Chondrocyte (in vitro differentiated cells): ENCODE measurements at regions not wholly inside any gene's neighbourhood (a gene's known extent, or its start where the extent isn't known, plus 50 kb on each side); places are given as distances from the start of the nearest gene placed in this dataset.
A peak's percentile ranks its signal among the peaks of the same experiment; 100 is the strongest.

Experiments used
- DNase-seq: peaks from one replicate; pipeline ENCODE4 v3.0.0; 2021; ENCODE audit warnings: mixed read lengths, low spot score
- H3K27ac Mint-ChIP-seq: one replicate; pipeline ENCODE4 v1.8.0; 2021; ENCODE audit warnings: mild to moderate bottlenecking, moderate library complexity, mixed read lengths; ENCODE audit not compliant: unreplicated experiment
- H3K27me3 Mint-ChIP-seq: 2 replicates; pipeline ENCODE4 v1.8.0; 2021; ENCODE audit warnings: low read depth, mixed read lengths
- H3K36me3 Mint-ChIP-seq: 2 replicates; pipeline ENCODE4 v1.8.0; 2021; ENCODE audit warnings: low read depth, mixed read lengths
- H3K4me1 Mint-ChIP-seq: 2 replicates; pipeline ENCODE4 v1.8.0; 2021; ENCODE audit warnings: low read depth, mild to moderate bottlenecking, mixed read lengths
- H3K4me3 Mint-ChIP-seq: one replicate; pipeline ENCODE4 v1.8.0; 2021; ENCODE audit warnings: mild to moderate bottlenecking, moderate library complexity, mixed read lengths; ENCODE audit not compliant: unreplicated experiment
- H3K9me3 Mint-ChIP-seq: 2 replicates; pipeline ENCODE4 v1.8.0; 2021; ENCODE audit warnings: low read depth, mixed read lengths
- TF ChIP-seq, protein P1 (sequence below): fragments of 200-600 bp; sonication (generic); IDR thresholded peaks from 2 replicates; pipeline ENCODE4 v1.5.0; 2021; ENCODE audit warnings: antibody characterized with exemption, mild to moderate bottlenecking, moderate library complexity

DNA sequence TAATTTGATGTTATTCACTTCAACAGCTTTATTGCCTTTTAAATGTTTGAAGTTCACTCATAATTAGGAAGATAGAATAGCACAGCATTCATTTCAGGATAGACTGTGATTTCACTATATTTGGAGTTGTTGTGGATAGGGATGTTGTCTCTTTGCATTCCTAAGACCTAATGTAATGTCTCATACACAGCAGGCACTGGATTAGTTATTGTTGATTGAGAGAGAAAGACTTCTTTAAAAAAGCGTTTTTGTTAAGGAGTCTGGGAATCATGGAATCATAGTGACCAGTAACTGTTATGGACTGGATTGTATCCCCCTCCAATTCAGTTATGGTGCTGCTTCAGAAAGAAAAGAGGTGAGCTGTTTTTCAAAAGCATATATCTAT lies 122.0 kb downstream of the USP22 start:
- Mint-ChIP-seq H3K36me3 (peaks cover 6% of the 10 kb centered on the region), H3K4me1 (peaks cover 65% of the 10 kb centered on the region), H3K9me3 (no peaks in the 10 kb centered on the region), H3K27ac (peak overlapping the region; percentile 93), H3K27me3 (no peaks in the 10 kb centered on the region), H3K4me3 (peak overlapping the region; percentile 38)
- no peak for DNase-seq
- TF ChIP-seq, protein P1, sequence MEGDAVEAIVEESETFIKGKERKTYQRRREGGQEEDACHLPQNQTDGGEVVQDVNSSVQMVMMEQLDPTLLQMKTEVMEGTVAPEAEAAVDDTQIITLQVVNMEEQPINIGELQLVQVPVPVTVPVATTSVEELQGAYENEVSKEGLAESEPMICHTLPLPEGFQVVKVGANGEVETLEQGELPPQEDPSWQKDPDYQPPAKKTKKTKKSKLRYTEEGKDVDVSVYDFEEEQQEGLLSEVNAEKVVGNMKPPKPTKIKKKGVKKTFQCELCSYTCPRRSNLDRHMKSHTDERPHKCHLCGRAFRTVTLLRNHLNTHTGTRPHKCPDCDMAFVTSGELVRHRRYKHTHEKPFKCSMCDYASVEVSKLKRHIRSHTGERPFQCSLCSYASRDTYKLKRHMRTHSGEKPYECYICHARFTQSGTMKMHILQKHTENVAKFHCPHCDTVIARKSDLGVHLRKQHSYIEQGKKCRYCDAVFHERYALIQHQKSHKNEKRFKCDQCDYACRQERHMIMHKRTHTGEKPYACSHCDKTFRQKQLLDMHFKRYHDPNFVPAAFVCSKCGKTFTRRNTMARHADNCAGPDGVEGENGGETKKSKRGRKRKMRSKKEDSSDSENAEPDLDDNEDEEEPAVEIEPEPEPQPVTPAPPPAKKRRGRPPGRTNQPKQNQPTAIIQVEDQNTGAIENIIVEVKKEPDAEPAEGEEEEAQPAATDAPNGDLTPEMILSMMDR = no peak

DNA sequence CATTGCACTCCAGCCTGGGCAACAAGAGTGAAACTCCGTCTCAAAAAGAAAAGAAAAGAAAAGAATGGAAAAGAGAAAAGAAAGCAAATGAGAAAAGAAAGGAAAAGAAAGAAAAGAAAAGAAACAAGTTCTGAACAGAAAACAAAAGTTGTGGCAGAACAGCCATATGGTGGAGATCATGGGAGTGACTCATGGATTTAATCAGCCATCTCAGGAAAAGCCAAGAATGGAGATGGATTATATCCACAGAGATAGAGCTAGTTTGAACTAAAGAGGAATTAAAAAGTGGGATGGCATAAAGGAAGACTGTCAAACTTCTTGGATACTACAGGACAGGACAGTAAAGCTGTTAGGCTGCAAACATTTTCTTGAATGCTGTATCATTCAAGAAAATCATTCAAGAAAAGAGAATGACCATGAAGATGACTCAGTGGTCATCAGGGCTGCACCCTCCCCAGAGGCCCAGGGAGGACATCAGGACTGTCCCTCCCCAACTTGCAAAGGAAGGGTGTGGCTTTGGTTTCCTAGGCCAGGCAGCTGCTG lies 120.6 kb downstream of the USP22 start:
- Mint-ChIP-seq H3K27ac (peak overlapping the region; percentile 93), H3K4me3 (peak overlapping the region; percentile 60), H3K27me3 (no peaks in the 10 kb centered on the region), H3K36me3 (peaks cover 4% of the 10 kb centered on the region), H3K4me1 (peaks cover 79% of the 10 kb centered on the region), H3K9me3 (no peaks in the 10 kb centered on the region)
- no peak for DNase-seq
- TF ChIP-seq, protein P1 = no peak

DNA sequence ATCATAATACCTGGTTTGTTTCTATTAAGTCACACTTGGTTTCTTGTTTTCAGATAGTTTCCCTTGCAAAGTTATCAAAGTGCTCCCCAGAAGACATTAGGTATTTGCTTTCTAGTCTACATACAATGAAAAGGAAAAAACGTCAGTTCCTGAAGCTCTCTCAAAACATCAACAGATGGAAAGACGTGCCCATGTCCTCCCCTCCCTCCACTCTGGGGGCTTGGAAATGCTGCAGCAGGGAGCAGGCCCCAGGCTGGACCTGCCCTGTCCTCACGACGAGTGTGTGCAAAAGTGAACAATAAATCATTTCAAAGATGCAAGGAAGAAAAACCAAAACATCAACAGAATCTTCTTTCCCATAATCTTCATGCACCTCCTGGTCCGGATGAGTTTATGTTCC lies 118.5 kb downstream of the USP22 start:
- TF ChIP-seq, protein P1 = no peak
- no peak for DNase-seq
- Mint-ChIP-seq H3K9me3 (no peaks in the 10 kb centered on the region), H3K36me3 (peaks cover under 1% of the 10 kb centered on the region), H3K27me3 (no peaks in the 10 kb centered on the region), H3K4me1 (peaks cover 89% of the 10 kb centered on the region), H3K27ac (peak overlapping the region; percentile 82), H3K4me3 (no peak overlapping the region)

DNA sequence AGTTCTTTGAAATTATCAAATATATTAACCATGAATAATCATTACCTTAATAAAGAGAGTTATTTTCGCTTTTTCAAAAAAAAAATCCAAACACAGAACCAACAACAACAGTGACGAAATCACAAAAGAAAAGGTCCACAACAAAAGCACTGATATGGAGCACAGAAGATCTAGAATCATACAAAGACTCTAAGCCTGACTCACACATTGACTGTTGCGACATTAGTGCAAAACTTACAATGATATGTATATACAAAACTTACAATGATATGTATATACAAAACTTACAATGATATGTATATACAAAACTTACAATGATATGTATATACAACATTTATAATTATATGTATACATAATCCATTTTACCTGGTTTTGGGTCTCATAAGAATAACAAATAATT lies 117.7 kb downstream of the USP22 start:
- Mint-ChIP-seq H3K27me3 (no peaks in the 10 kb centered on the region), H3K27ac (no peak overlapping the region)

DNA sequence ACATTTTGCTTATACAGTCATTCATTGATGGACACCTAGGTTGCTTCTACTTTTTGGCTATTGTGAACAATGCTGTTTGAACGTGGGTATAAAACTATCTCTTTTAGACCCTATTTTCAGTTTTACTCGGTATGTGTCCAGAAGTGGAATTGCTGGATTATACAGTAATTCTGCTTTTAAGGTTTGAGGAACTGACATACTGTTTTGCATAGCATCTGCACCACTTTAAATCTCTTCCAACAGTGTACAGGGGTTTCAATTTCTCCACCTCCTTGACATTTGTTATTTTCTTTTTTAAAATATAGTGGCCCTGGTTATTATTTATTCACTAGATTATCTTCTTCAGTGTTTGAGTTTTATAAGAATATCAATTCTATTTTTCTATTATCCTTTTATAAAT lies 116.9 kb downstream of the USP22 start:
- H3K4me3 Mint-ChIP-seq = no peak overlapping the region
- H3K4me1 Mint-ChIP-seq = peaks cover 89% of the 10 kb centered on the region
- TF ChIP-seq, protein P1 = no peak
- peaks cover 2% of the 10 kb centered on the region for H3K36me3 Mint-ChIP-seq
- H3K27ac Mint-ChIP-seq = no peak overlapping the region
- DNase-seq = no peak
- no peaks in the 10 kb centered on the region for H3K27me3 Mint-ChIP-seq
- H3K9me3 Mint-ChIP-seq = no peaks in the 10 kb centered on the region

More for the DNA sequence above, 117.7 kb downstream of the USP22 start:
- TF ChIP-seq, protein P1 = no peak
- H3K9me3 Mint-ChIP-seq = no peaks in the 10 kb centered on the region
- H3K4me1 Mint-ChIP-seq = peaks cover 89% of the 10 kb centered on the region
- peaks cover 2% of the 10 kb centered on the region for H3K36me3 Mint-ChIP-seq
- DNase-seq = no peak
- no peak overlapping the region for H3K4me3 Mint-ChIP-seq
